NCI-H446 treated with DMSO at 0.1 percent for 48 hours (cell line): ENCODE measurements at regions not wholly inside any gene's neighbourhood (a gene's known extent, or its start where the extent isn't known, plus 50 kb on each side); places are given as distances from the start of the nearest gene placed in this dataset.
"Not testable (repeated sequence)": the region's sequence is repeated elsewhere in the genome, so short reads cannot be mapped to it uniquely, and the experiment has no call there.

Source experiments
- DNase-seq: peaks from one replicate; lab custom pipeline; 2025; lab: John Stamatoyannopoulos, UW

- no peak for DNase-seq
Measured at GRCh38 chr10:57689596-57690297, 577.9 kb downstream of the IPMK start.

GRCh38 chr10:57679916-57680315 is 587.8 kb downstream of the IPMK start:
- DNase-seq = no peak

DNA sequence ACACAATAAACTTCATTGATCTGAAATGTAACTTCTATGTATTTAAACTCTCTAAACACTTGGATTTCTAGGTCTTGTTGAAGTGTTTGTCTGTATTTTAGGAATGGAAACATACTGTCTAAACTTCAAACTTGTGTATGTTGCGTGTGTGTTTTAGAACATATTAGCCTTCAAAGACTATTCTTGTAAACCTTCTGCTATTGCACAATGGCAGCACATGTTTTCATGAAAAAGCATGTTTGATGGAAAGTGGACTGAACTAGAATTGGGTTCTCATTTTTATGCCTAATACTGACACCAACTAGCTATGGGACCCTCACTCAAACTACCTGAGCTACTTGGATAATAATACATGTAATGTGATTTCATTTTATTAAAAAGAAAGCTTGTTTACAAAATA is 592.6 kb downstream of the IPMK start:
- DNase-seq = no peak

- DNase-seq = no peak
Measured at GRCh38 chr10:57673446-57673960, 594.2 kb downstream of the IPMK start.

- DNase-seq = no peak
Measured at GRCh38 chr10:57664815-57665214, 602.9 kb downstream of the IPMK start.

DNA sequence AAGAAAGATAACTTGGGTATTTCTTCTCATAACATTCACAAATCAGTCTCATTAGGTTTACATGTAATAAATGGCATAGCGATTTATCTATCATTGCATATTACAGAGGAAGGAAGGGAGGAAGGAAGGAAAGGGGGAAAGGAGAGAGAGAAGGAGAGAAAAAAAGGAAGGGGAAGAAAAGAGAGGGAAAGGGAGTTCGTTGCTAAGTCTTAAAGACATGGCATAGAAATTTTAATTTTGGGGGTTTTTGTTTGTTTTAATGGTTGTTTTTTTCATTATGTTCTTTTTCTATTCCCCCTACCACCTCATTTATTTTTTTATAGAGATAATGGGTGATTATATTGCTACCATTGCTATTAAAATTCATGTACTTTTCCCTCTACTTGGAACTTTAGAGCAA is 604.3 kb downstream of the IPMK start:
- no peak for DNase-seq

- no peak for DNase-seq
Measured at GRCh38 chr10:57661206-57661605, 606.5 kb downstream of the IPMK start.

GRCh38 chr10:57657164-57657765 is 610.4 kb downstream of the IPMK start:
- peak; percentile 5 for DNase-seq

DNA sequence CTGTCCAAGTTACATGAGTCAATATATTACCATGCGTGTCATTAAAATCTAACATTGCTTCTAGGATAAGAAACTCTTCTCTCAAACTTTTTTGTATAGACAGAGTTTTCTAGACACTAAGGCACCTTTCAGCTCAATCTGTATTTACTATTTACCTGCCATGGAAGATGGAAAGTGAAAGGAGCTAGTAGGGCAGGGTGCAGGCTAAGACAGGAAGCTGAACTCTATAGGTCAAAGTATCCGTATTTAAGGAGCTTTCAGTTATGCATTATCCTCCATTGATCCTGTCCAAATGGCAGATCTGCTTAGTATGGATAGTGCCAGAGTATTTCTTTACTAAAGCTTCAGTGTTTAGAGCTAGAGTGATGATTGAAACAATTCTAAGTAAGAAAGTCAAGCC is 612.8 kb downstream of the IPMK start:
- DNase-seq = no peak

GRCh38 chr10:57645108-57645507 is 622.6 kb downstream of the IPMK start:
- DNase-seq = not testable (repeated sequence)

- DNase-seq = no peak
Measured at GRCh38 chr10:57638411-57638810, 629.3 kb downstream of the IPMK start.

- peak; percentile 1 for DNase-seq
Measured at GRCh38 chr10:57628592-57629284, 639.0 kb downstream of the IPMK start.

DNA sequence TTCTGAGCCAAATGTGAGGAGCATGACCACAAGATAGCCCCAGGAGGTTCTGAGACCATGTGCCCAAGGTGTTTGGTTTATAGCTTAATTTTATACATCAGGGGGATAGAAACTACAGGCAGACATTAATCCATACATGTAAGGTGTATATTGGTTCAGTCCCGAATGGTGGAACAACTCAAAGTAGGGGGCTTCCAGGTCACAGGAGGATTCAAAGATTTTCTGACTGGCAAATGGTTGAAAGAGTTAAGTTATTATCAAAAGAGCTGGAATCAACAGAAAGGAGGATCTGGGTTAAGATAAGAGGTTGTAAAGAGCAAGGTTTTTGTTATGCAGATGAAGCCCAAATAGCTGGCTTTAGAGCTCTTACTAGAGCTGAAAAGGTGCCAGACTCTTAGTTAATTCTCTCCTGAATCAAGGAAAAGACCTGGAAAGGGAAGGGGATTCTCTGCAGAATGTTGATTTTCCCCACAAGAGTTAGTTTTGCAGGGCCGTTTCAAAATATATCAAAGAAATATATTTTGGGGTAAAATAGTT is 640.0 kb downstream of the IPMK start:
- no peak for DNase-seq

DNA sequence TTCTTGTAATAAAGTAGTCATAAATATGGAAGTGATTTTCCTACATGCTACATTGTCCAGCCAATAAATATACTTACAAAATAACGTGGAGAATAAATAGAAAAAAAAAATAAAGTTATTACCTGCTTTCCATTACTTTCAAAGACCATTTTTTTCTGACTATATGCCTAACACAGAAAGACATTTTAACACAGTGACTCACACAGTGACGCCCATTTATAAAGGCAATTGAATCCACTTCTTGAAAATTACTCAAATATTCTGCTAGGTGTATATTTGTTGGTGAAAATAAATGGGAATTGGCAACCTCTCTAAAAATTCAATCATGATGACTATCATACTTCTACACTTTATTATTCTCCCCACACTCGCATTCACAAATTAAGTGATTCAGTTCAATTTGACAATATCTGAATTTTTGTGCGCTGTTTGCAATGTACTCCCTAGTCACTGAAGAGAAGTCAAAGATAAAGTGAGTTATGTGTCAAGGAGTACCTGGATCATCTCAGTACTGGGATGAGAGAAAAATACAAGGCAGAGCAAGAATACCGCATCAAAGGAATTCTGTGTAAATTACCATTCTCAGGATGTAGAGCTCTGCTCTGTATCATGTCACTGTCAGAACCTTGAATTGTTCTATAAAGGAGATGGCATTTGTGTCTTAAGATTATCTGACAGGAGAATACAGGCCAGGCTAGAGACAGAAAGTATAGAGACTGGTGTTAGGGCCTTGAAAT is 642.7 kb downstream of the IPMK start:
- DNase-seq = no peak

GRCh38 chr10:57624066-57624465 is 643.6 kb downstream of the IPMK start:
- DNase-seq = no peak

DNA sequence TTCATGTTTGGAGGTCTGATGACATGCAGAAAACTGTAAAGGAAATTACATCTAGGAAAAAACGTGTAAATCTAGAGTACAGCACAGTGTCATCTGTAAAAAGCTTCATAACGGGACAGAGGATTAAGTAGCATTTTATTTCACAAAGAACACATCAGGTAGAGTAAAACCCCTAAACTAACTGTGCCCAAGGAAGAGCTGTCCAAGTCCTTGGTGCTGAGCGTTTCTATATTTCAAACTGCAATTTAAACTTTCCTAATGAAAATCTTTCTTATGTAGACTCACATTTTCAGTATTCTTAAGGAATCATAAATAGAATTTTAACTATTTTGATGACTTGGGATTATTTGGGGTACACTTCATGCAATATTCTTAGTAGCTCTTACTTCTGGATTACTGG is 646.2 kb downstream of the IPMK start:
- no peak for DNase-seq

- DNase-seq = no peak
Measured at GRCh38 chr10:57605948-57606485, 661.7 kb downstream of the IPMK start.

GRCh38 chr10:57599440-57599839 is 668.3 kb downstream of the IPMK start:
- DNase-seq = no peak

GRCh38 chr10:57593983-57594573 is 673.6 kb downstream of the IPMK start:
- no peak for DNase-seq

DNA sequence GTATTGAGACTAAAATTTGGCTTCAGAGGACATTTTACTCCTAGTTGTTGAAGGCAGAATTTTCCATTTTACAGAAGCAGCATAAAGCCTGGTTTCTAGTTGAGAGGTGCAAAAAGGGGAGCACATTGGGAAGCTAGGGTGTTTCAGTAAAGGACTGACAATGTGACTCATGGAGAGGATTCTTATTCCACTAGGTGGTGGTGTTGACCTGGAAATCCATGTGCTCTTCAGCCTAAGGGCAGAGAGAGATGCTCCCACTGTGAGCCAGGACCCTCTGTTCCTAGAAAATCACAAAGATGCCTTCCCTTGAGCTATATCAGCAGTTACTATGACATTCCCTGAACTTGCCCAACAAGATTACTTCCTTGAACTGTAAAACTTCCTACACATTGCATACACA is 687.8 kb downstream of the IPMK start:
- DNase-seq = no peak

- no peak for DNase-seq
Measured at GRCh38 chr10:57562211-57562610, 705.5 kb downstream of the IPMK start.
